22Rv1 (cell line): ENCODE measurements at regions not wholly inside any gene's neighbourhood (a gene's known extent, or its start where the extent isn't known, plus 50 kb on each side); places are given as distances from the start of the nearest gene placed in this dataset.

Experiments
- H3K27ac ChIP-seq: fragments of 450-650 bp; 2 replicates; pipeline ENCODE4 v1.5.1; 2017
- ZFX ChIP-seq: fragments of 450-650 bp; IDR thresholded peaks from 2 replicates; pipeline ENCODE4 v1.6.1; 2017; ENCODE audit warnings: antibody characterized with exemption, borderline replicate concordance
- TF ChIP-seq, protein P1 (sequence below): fragments of 450-650 bp; IDR thresholded peaks from 2 replicates; pipeline ENCODE4 v1.5.1; 2017; ENCODE audit warnings: mild to moderate bottlenecking

DNA sequence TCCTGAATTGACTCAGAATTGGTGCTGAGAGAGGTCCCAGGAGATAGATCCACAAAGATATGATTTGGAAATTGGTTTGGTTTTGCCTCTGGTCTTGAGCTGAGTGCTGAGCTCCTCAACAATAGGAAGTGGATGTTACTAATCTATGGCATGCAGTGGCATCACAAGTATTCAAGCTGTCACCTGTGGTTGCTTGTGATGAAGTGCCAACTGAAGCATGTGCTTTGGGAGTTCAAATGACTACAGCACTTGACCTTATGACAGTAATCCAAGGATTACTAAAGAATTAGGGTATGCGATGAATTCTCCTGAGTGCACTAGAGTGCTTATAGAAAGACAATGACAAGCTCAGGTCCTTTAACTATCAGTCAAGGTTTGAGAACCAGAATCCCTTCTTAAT is 406.2 kb downstream of the NOVA1 start:
- H3K27ac ChIP-seq: no peak overlapping the region
- TF ChIP-seq ZFX: no peak
- TF ChIP-seq, protein P1, sequence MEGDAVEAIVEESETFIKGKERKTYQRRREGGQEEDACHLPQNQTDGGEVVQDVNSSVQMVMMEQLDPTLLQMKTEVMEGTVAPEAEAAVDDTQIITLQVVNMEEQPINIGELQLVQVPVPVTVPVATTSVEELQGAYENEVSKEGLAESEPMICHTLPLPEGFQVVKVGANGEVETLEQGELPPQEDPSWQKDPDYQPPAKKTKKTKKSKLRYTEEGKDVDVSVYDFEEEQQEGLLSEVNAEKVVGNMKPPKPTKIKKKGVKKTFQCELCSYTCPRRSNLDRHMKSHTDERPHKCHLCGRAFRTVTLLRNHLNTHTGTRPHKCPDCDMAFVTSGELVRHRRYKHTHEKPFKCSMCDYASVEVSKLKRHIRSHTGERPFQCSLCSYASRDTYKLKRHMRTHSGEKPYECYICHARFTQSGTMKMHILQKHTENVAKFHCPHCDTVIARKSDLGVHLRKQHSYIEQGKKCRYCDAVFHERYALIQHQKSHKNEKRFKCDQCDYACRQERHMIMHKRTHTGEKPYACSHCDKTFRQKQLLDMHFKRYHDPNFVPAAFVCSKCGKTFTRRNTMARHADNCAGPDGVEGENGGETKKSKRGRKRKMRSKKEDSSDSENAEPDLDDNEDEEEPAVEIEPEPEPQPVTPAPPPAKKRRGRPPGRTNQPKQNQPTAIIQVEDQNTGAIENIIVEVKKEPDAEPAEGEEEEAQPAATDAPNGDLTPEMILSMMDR: no peak

DNA sequence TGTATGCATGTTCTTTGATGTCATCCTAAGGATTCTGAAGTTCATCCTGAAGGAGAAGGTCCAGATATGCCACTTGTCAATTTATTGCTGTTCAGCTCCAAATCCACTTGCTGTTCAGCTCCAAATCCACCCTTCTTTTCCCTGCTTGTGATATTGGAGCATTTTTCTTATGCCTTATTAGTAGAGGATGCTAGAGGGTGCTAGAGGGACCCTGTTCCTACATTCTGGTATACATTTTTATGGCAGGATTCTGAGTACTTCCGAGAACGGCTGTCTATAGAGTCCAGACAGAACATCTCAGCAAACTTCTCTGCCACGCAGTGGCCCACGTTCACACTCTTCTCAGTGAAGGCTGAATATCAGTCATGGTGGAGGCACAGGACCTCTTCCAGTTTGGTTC is 406.7 kb downstream of the NOVA1 start:
- H3K27ac ChIP-seq: no peak overlapping the region
- TF ChIP-seq, protein P1: peak; percentile 25
- no peak for TF ChIP-seq ZFX

DNA sequence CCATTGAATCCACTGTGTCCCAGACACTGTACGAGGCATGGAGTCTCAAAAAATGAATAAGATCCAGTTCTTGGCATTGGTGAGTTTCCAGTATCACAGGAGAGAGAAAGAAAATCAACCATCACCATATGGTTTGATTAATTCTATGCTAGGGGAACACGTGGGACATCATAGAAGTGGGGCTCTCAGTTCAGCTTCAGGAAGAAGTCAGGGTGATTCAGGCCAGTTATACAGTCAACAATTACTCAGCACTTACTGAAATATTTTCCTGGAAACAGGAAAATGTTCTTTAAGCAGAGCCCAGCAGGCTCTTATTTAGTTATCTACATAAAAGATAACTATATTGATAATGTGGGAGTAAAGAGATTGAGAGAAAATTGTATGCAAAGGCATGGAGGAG is 407.2 kb downstream of the NOVA1 start:
- no peak for TF ChIP-seq ZFX
- TF ChIP-seq, protein P1: no peak

DNA sequence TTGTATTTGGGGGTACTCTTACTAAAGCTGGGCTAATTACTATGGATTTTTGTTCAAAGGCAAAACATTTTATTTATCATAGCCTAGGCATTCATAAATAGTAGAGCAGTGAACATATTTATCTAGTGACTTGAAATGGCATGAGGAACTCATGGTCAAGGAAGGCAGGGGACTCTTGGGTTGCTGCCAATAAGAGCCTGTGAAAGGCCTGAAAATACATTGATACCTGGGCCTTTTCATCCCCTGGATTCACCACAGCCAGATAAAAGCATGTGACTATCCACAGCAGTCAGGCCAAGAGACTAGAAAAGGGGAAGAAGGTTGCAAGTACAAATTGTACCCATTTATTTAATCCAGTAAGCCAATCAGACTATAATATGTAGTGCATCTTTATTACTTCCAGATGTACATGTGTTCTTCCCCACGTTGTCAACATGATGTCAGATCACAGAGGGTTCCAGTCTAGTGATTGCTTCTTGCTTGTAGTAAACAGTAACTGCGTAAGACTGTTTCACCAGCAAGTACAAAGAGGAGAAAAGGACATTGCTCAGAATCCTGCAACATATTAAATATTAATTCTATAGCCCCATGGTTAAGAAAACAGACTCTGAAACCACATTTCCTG is 409.7 kb downstream of the NOVA1 start:
- TF ChIP-seq, protein P1: no peak
- no peak for TF ChIP-seq ZFX
- no peak overlapping the region for H3K27ac ChIP-seq

More for the DNA sequence above, 407.2 kb downstream of the NOVA1 start:
- no peak overlapping the region for H3K27ac ChIP-seq

DNA sequence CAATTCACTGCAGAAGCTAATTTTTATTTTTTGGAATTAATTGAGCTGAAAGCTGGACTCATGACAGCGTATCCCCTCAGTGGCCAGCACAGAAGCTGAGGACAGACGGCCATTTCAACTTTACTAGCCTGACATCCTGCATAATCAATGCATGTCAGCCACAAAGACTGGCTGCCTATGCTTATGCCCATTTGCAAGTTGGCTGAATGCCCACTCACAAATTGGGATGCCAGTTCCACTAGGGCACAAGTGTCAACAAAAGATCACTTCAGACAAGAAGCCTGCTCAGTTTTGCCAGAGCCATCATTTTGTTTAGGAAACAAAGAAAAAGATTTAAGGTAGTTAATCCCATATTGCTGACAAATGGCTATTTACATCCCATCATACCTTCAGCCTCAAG is 417.6 kb downstream of the NOVA1 start:
- H3K27ac ChIP-seq: no peak overlapping the region
- TF ChIP-seq ZFX: no peak
- TF ChIP-seq, protein P1: no peak

DNA sequence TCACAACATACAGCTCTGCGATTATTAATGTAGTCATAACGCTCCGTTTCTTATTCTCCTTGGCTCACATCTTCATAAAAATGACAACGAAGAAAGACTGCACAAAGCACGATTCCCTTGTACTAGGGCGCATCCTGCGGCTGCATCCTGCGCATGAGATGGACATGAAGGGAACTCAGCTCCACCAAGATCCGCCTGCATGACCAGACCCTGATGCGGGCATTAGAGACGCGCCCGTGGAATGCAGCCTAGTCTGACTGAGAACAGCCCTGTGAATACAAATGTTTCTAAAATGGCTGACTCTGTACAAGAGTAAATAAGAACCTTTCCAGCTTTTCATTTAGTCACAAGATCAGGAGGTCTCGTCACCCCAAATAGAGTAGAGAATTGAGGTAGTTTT is 422.2 kb downstream of the NOVA1 start:
- no peak overlapping the region for H3K27ac ChIP-seq
- TF ChIP-seq, protein P1: no peak
- no peak for TF ChIP-seq ZFX

DNA sequence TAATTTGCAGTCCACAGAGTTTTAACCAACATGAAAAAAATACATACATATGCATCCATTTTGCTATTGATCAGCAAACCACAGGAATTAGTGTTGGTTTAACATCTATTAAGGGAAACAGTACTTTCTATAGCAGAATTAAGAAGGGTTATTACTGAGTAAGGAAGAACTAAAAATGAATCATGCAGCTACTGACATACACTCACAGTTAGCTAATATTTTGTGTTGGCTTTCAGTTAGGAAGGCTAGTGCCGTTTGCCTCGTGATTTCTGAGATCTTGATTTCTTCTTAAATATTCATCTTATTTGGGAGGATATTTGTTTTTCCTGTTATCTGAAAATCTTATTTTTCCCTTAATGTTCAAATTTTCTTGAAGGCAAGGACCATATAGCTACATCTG is 423.4 kb downstream of the NOVA1 start:
- TF ChIP-seq, protein P1: no peak
- no peak for TF ChIP-seq ZFX
- H3K27ac ChIP-seq: no peak overlapping the region
